Retinal pigment epithelial cell (primary cell): ENCODE measurements at regions not wholly inside any gene's neighbourhood (a gene's known extent, or its start where the extent isn't known, plus 50 kb on each side); places are given as distances from the start of the nearest gene placed in this dataset.

Source experiments
- DNase-seq: peaks from one replicate; pipeline ENCODE4 v3.0.0-alpha.2; 2010; ENCODE audit warnings: low read depth
- H3K4me3 ChIP-seq: 2 replicates; pipeline ENCODE4 v1.5.1; 2011; ENCODE audit warnings: mild to moderate bottlenecking, low read length, control low read depth, moderate library complexity
- CTCF ChIP-seq: conservative IDR thresholded peaks from 2 replicates; pipeline ENCODE4 v1.5.1; 2011; ENCODE audit warnings: low read depth, low read length, control low read depth, inconsistent platforms

- no peak overlapping the region for H3K4me3 ChIP-seq
- no peak for TF ChIP-seq CTCF
- no peak for DNase-seq
These were observed 79.3 kb upstream of the TBC1D3K start for GRCh38 chr17:37844977-37845293.

- TF ChIP-seq CTCF, result peak; percentile 87
- no peak for DNase-seq
- no peak overlapping the region for H3K4me3 ChIP-seq
These were observed 79.8 kb upstream of the TBC1D3K start for GRCh38 chr17:37844158-37844976.

GRCh38 chr17:37842401-37842800 is 81.8 kb upstream of the TBC1D3K start:
- H3K4me3 ChIP-seq, result no peak overlapping the region
- DNase-seq, result no peak
- TF ChIP-seq CTCF, result no peak

GRCh38 chr17:37841232-37841631 is 83.0 kb upstream of the TBC1D3K start:
- no peak for DNase-seq
- no peak overlapping the region for H3K4me3 ChIP-seq
- no peak for TF ChIP-seq CTCF

GRCh38 chr17:37840576-37840975 is 83.6 kb upstream of the TBC1D3K start:
- no peak overlapping the region for H3K4me3 ChIP-seq
- TF ChIP-seq CTCF, result no peak
- no peak for DNase-seq

GRCh38 chr17:37839196-37839978 is 84.8 kb upstream of the TBC1D3K start:
- H3K4me3 ChIP-seq, result no peak overlapping the region
- TF ChIP-seq CTCF, result no peak
- no peak for DNase-seq

GRCh38 chr17:37838276-37838675 is 85.9 kb upstream of the TBC1D3K start:
- no peak for DNase-seq
- TF ChIP-seq CTCF, result no peak
- H3K4me3 ChIP-seq, result no peak overlapping the region
